BE2C (cell line): ENCODE measurements at regions not wholly inside any gene's neighbourhood (a gene's known extent, or its start where the extent isn't known, plus 50 kb on each side); places are given as distances from the start of the nearest gene placed in this dataset.

Experiments used
- DNase-seq: peaks from one replicate; pipeline ENCODE4 v3.0.0-alpha.2; 2020
- H3K27me3 ChIP-seq: fragments of 250-450 bp; sonication (Bioruptor Pico); 2 replicates; pipeline ENCODE4 v1.5.1; 2020; ENCODE audit warnings: mild to moderate bottlenecking
- H3K36me3 ChIP-seq: fragments of 250-450 bp; sonication (Bioruptor Pico); 2 replicates; pipeline ENCODE4 v1.5.1; 2020; ENCODE audit warnings: mild to moderate bottlenecking
- H3K4me1 ChIP-seq: fragments of 250-450 bp; sonication (Bioruptor Pico); 2 replicates; pipeline ENCODE4 v1.5.1; 2020
- H3K4me3 ChIP-seq: 2 replicates; pipeline ENCODE4 v1.5.1; 2011; ENCODE audit warnings: low read depth, low read length
- H3K9me3 ChIP-seq: fragments of 250-450 bp; sonication (Bioruptor Pico); 2 replicates; pipeline ENCODE4 v1.5.1; 2020
- TF ChIP-seq, protein P1 (sequence below): IDR thresholded peaks from 2 replicates; pipeline ENCODE4 v1.5.1; 2012; ENCODE audit warnings: mild to moderate bottlenecking, low read depth, low read length

DNA sequence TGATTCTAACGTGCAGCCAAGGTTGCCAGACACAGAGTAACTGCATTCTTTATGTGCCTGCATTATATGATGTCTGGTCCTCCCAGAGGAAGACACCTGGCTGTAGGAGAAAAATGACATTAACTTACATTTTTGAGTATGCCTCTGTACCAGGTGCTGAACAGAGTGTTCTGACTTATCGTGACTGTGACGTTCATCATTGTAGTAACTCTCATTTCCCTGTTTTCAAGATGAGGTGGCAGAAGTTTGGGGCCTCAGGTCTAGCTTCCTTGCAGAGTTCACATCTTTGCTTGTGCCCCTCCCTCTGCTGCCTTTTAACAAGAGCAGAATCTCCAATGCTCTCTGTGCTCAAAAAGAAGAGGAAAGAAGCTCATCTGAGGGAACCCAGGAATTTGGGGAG is 488.0 kb downstream of the AJAP1 start:
- Histone ChIP-seq H3K9me3 (no peaks in the 10 kb centered on the region), H3K4me3 (no peak overlapping the region), H3K36me3 (no peaks in the 10 kb centered on the region), H3K4me1 (no peaks in the 10 kb centered on the region), H3K27me3 (no peaks in the 10 kb centered on the region)
- no peak for DNase-seq
- TF ChIP-seq, protein P1, sequence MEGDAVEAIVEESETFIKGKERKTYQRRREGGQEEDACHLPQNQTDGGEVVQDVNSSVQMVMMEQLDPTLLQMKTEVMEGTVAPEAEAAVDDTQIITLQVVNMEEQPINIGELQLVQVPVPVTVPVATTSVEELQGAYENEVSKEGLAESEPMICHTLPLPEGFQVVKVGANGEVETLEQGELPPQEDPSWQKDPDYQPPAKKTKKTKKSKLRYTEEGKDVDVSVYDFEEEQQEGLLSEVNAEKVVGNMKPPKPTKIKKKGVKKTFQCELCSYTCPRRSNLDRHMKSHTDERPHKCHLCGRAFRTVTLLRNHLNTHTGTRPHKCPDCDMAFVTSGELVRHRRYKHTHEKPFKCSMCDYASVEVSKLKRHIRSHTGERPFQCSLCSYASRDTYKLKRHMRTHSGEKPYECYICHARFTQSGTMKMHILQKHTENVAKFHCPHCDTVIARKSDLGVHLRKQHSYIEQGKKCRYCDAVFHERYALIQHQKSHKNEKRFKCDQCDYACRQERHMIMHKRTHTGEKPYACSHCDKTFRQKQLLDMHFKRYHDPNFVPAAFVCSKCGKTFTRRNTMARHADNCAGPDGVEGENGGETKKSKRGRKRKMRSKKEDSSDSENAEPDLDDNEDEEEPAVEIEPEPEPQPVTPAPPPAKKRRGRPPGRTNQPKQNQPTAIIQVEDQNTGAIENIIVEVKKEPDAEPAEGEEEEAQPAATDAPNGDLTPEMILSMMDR: no peak

DNA sequence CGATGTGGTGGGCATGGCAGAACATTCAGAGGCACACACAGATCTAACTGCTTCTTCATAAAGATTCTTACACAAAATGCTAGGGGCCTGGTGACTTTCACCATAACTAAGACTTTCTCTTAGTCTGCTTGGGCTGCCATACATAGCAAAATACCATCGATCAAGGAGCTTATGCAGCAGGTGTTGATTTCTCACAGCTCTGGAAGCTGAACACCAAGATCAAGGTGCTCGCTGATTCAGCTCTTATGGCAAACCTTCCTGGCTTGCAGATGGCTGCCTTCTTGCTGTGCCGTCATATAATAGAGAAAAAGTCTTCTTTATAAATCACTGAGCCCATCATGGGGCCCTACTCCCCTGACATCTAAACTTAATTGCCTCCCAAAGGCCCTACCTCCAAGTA is 487.3 kb downstream of the AJAP1 start:
- TF ChIP-seq, protein P1: no peak
- no peaks in the 10 kb centered on the region for H3K36me3 ChIP-seq
- H3K27me3 ChIP-seq: no peaks in the 10 kb centered on the region
- H3K4me1 ChIP-seq: no peaks in the 10 kb centered on the region
- no peak overlapping the region for H3K4me3 ChIP-seq
- no peaks in the 10 kb centered on the region for H3K9me3 ChIP-seq
- DNase-seq: no peak

DNA sequence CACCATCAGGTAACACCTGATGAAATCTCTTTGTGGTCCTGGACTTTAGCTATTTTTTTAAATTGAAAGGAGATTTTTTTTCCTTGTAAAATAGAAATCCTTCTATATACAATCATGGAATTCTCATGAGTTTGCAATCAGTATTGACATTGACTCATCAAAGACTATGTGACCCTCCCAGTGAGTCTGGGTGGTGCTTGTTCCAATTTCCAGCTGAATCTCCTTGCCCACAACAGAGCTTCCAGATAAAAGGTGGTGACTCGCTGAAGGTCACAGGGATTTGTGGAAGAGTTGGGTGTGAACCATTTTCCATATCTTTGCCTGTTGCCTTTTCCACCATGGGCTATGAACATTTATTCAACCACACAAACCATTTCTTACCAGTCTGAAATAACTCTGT is 486.6 kb downstream of the AJAP1 start:
- Histone ChIP-seq H3K4me3 (no peak overlapping the region), H3K9me3 (no peaks in the 10 kb centered on the region)
- TF ChIP-seq, protein P1: no peak

DNA sequence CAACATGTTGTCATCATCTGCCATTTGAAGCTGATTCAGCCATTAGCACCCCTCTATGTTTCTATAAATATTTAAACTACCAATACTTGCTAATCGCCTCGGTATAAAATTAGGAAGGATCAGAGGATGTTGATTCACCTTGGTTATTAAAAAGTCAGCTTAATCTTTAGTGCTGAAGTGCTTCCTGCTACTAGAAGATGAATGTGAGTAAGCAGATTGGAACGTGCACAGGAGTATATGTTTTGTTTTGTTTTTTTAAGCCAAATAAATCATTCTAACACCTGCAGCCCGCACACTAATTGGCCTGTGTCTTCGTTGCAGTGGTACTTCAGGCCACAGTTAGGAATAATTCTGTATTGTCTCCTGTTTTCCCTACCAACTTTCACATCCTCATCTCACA is 485.7 kb downstream of the AJAP1 start:
- Histone ChIP-seq H3K9me3 (no peaks in the 10 kb centered on the region), H3K4me1 (no peaks in the 10 kb centered on the region), H3K36me3 (no peaks in the 10 kb centered on the region), H3K27me3 (no peaks in the 10 kb centered on the region), H3K4me3 (no peak overlapping the region)
- no peak for DNase-seq
- TF ChIP-seq, protein P1: no peak

More for the DNA sequence above, 486.6 kb downstream of the AJAP1 start:
- H3K27me3 ChIP-seq: no peaks in the 10 kb centered on the region
- H3K36me3 ChIP-seq: no peaks in the 10 kb centered on the region
- DNase-seq: no peak
- no peaks in the 10 kb centered on the region for H3K4me1 ChIP-seq

DNA sequence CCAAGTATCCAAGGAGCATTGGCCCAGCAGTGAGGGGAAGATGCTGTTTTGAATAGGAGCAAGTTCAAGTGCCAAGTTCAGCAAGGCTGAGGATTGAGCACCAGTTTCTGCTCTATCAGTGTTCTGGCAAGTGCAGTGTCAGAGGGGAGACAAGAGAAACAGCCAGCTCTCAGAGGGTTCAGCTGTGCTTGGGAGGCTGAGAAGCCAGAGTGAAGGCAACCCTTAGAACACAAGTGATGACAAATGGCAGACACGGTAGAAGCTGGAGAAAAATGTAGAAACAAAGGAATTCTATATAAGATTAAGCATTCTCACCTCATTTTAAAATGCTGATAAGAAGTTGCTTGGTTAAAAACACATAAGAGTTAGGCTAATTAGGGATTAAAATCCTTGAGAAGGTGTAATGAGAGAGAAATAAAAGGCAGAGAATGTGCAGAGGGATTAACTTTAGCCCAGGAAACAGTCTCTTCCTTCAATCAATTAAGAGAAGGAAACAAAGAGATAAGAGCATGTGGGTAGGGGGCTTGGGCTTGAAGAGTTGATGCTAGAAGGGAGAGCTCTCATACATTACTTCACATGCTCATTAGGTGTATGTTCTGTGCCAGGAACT is 475.4 kb downstream of the AJAP1 start:
- Histone ChIP-seq H3K4me1 (no peaks in the 10 kb centered on the region), H3K4me3 (no peak overlapping the region), H3K9me3 (no peaks in the 10 kb centered on the region), H3K36me3 (no peaks in the 10 kb centered on the region), H3K27me3 (no peaks in the 10 kb centered on the region)
- no peak for DNase-seq
- TF ChIP-seq, protein P1: no peak

DNA sequence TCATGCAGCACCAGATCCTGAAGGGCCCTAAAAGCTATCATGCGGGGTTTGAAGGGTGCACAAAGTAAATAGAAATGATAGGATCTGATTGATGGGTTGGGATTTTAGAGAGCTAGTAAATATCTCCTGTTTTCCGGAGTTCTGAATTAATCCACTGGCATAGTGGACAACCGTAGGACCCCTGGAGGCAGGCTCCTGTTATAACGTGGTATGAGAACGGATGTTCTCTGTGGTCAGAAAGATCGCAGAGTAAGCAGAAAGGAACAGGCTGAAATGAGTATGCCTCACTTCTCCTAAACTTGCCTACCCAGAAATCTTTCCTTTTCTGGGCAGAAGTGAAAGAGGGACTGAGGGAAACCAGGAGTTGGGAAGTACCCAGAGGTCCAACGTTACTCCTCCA is 470.8 kb downstream of the AJAP1 start:
- no peaks in the 10 kb centered on the region for H3K36me3 ChIP-seq
- H3K27me3 ChIP-seq: no peaks in the 10 kb centered on the region
- DNase-seq: no peak
- no peaks in the 10 kb centered on the region for H3K9me3 ChIP-seq
- H3K4me1 ChIP-seq: no peaks in the 10 kb centered on the region
- TF ChIP-seq, protein P1: no peak
- no peak overlapping the region for H3K4me3 ChIP-seq
